IPS-20b (cell line): ENCODE measurements at regions not wholly inside any gene's neighbourhood (a gene's known extent, or its start where the extent isn't known, plus 50 kb on each side); places are given as distances from the start of the nearest gene placed in this dataset.

ENCODE experiments used
- H3K27ac ChIP-seq: one replicate; pipeline ENCODE4 v1.5.1; 2013; ENCODE audit warnings: low read length
- H3K27me3 ChIP-seq: 2 replicates; pipeline ENCODE4 v1.6.1; 2013; ENCODE audit warnings: mild to moderate bottlenecking, low read length, inconsistent platforms; ENCODE audit not compliant: insufficient read depth
- H3K36me3 ChIP-seq: 2 replicates; pipeline ENCODE4 v1.6.1; 2013; ENCODE audit warnings: low read depth, mild to moderate bottlenecking, inconsistent platforms, low read length, moderate library complexity; ENCODE audit not compliant: insufficient read depth
- H3K4me1 ChIP-seq: 2 replicates; pipeline ENCODE4 v1.6.1; 2013; ENCODE audit warnings: mild to moderate bottlenecking, control low read depth, inconsistent platforms, low read length, moderate library complexity; ENCODE audit not compliant: insufficient read depth
- H3K4me3 ChIP-seq: 2 replicates; pipeline ENCODE4 v1.5.1; 2013; ENCODE audit warnings: mild to moderate bottlenecking, low read length, inconsistent platforms
- H3K9ac ChIP-seq: 2 replicates; pipeline ENCODE4 v1.6.1; 2013; ENCODE audit warnings: low read depth, mild to moderate bottlenecking, inconsistent platforms, low read length, moderate library complexity
- H3K9me3 ChIP-seq: 2 replicates; pipeline ENCODE4 v1.6.1; 2013; ENCODE audit warnings: mild to moderate bottlenecking, low read depth, low read length, inconsistent platforms; ENCODE audit not compliant: insufficient read depth

DNA sequence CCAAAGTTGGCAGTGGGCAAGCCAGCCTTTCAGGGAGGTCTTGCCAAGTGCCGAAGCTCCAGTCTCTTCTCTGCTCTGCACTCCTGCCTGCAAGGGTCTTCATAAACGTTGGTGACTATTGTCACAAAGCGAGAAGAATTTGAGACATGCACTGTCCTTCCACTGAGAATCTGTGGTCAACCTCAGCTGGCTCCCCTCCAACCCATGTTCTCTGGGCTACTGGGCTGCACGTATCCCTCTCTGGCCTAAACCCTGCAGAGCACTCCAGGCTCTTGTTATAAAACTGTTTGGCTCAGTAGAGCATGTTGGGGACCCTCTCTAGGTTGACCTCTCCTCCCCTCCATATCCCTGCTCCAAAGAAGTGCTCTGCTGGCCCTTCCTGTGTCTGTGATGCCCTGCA lies 260.4 kb upstream of the NFE2L3 start:
- Histone ChIP-seq H3K27me3 (0 out of 2 replicates have a peak, but pooled peaks cover 4% of the 10 kb centered on the region), H3K9ac (no peak overlapping the region), H3K9me3 (no peaks in the 10 kb centered on the region), H3K4me3 (no peak overlapping the region), H3K27ac (no peak overlapping the region), H3K4me1 (peaks cover 4% of the 10 kb centered on the region), H3K36me3 (no peaks in the 10 kb centered on the region)

DNA sequence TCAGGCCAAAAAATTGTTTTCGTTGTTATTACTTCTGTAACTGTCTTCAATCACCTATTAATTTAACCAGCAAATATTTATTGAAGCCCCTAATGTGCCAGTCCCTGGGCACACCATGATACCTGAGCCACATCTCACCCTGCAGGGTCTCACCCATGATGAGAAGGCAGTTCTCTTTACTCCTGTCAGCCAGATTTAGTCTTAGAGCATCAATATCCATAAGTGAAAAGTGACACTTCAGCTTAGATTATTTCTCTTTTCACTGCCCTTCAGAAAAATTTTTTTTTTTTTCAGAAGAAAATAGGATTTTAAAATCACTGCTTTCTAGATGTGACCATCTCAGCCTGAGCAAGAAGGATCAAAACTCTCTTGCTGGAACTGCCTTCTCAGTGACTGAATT lies 258.6 kb upstream of the NFE2L3 start:
- Histone ChIP-seq H3K4me3 (no peak overlapping the region), H3K4me1 (peaks cover 4% of the 10 kb centered on the region), H3K36me3 (no peaks in the 10 kb centered on the region), H3K27me3 (0 out of 2 replicates have a peak, but pooled peaks cover 4% of the 10 kb centered on the region), H3K9ac (no peak overlapping the region), H3K9me3 (no peaks in the 10 kb centered on the region), H3K27ac (no peak overlapping the region)

DNA sequence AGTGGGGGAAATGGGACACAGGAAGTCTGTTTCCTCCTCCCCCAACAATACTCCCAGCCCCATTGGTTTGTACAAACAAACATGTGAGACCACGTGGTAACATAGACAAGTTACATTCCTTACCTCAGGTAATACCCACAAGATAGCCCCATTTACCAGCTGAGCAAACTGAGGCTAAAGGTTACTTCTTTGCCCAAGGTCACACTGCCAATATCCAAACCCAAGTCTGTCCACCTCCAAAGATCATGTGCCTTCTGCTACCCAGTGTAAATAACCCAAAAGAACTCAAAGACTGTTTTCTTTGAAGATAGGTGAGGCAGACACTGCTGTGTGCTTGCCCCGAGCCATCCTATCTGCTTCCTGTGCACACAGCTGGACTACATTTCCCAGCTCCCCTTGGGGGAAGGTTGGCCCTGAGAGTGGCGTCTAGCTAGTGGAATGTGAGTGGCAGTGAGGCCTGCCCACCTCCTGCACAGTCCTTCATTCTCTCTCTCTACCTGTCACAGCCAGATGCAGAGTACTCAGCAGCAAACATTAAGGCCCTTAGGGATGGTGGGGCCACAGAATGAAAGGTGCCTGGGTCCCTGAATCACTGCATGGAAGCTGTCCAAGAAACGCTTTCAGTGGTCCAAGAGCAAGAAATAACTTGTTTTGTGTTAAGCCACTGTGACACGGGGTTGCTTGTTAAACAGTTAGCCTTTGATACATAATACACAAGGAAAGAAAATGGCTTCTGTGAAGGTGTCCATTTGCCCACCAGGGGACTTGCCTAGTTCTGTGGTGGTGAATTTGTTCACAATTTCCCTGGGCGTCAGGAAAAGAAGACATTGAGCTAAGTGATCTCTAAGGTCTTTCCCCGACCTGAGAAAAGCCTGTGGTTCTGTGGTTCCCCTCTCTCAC lies 257.7 kb upstream of the NFE2L3 start:
- no peaks in the 10 kb centered on the region for H3K9me3 ChIP-seq
- peaks cover 4% of the 10 kb centered on the region for H3K4me1 ChIP-seq
- no peak overlapping the region for H3K27ac ChIP-seq
- no peaks in the 10 kb centered on the region for H3K36me3 ChIP-seq
- no peak overlapping the region for H3K4me3 ChIP-seq
- no peak overlapping the region for H3K9ac ChIP-seq
- H3K27me3 ChIP-seq = 0 out of 2 replicates have a peak, but pooled peaks cover 4% of the 10 kb centered on the region

DNA sequence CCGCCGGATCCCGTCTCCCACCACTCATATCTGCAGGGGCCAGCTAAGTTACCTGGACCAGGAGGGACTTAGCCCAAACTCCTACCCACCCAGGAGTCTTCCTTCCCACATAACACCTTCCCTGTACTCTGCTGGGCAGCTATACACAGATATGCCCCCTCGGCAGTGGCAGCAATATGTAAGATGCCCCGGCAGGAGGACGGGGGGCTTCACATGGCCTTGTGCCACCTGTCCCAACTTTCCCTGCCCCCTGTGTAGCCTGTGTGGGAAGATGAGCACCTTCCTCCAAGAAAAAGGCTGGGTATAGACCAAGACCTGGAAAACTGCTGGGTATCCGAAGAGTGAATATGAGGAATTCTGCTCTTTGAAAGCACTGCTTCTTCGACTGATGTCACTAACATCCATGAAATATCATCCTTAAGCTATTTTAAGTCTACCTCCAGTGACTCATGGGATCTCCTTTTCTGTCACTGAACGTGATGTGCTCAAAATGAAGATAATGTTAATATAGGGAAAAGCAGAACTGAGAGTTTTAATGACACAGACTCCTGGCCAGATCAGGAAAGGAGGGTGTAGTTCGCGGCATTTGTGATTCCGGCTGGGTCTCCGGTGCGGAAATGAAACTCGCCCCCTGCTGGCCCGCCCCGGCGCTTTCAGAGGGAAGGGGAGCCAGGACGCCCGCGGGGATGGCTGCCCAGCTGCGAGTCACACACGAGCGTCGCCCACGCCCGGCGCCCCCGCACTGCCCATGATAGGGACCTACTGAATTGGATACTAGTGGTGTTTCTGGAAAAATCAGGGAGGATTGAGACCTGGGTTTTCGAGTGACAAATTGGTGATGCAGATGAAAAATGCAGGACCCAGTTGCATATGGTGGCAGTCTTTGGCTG lies 256.9 kb upstream of the NFE2L3 start:
- Histone ChIP-seq H3K36me3 (no peaks in the 10 kb centered on the region), H3K9me3 (no peaks in the 10 kb centered on the region), H3K4me1 (peaks cover 4% of the 10 kb centered on the region), H3K27ac (no peak overlapping the region), H3K4me3 (peak overlapping the region; percentile 78), H3K27me3 (0 out of 2 replicates have a peak, but pooled peaks cover 4% of the 10 kb centered on the region), H3K9ac (peak overlapping the region; percentile 51; the same call in 1 of the 2 replicates)

DNA sequence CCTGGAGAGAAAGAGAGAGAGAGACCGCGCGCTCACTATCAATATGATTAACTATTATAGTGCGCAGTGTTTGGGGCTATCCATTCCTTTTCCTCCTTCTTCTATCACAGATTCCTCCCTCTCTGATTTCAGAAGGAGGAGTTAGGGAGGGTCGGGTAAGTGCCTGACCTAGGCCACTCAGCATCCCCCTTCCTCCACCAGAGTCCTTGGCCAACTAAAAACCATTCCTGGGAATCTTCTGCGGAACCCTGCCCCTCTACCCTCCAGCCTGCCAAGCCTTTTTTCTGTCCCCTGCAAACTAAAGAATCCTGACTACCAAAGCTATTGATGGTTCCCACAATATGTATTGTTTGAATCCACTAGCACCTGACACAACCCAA lies 256.2 kb upstream of the NFE2L3 start:
- Histone ChIP-seq H3K27ac (no peak overlapping the region), H3K36me3 (no peaks in the 10 kb centered on the region), H3K9me3 (no peaks in the 10 kb centered on the region), H3K4me3 (peak overlapping the region; percentile 78), H3K4me1 (peaks cover 4% of the 10 kb centered on the region), H3K9ac (peak overlapping the region; percentile 51; the same call in 1 of the 2 replicates), H3K27me3 (0 out of 2 replicates have a peak, but pooled peaks cover 4% of the 10 kb centered on the region)

DNA sequence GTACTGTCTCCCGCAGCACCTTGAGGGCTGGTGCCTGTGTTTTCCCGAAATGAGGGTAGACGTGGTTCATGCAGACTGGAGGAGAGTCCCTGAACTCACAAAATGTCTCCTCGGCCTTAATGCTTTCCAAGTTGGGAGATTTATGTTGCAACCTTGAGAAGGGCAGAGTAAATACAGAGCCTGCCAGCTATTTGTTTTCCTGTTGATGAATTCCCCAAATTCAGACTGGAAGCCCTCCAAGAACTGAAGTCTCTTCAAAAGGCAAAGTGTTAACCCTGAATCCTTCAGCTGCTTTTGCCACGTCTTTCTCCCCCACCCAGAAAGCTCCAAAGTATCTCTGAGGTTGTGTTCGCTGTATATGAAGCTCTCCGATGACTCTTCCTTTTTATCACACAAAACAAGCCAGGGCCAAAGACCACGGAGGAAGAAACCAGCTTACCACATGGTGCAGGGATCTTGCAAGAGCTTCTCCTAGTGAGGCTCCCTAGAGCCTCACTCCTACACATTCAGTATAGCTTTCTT lies 254.7 kb upstream of the NFE2L3 start:
- Histone ChIP-seq H3K27ac (no peak overlapping the region), H3K4me3 (no peak overlapping the region), H3K27me3 (0 out of 2 replicates have a peak, but pooled peaks cover 4% of the 10 kb centered on the region), H3K9me3 (no peaks in the 10 kb centered on the region), H3K36me3 (no peaks in the 10 kb centered on the region), H3K9ac (no peak overlapping the region), H3K4me1 (peaks cover 4% of the 10 kb centered on the region)

DNA sequence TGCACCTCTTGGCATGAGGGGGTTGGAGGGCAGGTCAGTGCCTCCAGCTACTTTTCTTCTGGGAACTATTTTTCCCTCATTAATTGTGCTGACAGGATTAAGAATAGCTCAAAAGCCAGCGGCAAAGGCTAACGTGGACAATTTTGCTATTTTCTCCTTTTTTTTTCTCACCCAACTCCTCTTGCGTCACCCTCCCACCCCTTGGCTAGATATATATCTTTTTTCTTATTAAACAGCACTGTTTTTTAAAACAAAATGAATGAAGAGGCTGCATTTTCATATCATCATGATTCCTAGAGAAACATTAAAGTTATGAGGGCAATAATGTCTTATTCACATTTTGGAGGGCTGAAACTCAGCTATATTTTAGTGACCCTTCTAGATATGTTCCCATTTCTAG lies 251.8 kb upstream of the NFE2L3 start:
- Histone ChIP-seq H3K9ac (no peak overlapping the region), H3K9me3 (no peaks in the 10 kb centered on the region), H3K27ac (no peak overlapping the region), H3K36me3 (no peaks in the 10 kb centered on the region), H3K4me1 (no peaks in the 10 kb centered on the region; the same call in 1 of the 2 replicates), H3K27me3 (no peaks in the 10 kb centered on the region), H3K4me3 (no peak overlapping the region)

DNA sequence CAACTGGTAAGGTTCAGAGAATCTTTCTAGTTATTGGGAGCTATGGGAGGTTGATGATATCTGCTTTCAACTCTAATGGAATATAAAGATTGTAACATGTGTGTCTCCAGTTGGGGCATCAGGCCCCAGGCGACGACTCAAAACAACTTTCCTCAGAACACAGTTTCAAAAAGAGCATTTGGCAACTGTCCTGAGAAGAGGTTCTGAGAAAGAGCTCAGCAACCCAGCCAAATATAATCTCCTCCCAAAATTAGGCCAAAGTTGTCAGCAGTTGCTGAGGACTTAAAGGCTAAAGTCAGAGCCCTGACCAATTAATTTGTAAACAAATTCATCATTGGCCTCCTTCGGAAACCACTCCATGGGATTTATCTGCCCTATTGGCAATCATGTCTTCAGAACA lies 251.1 kb upstream of the NFE2L3 start:
- no peak overlapping the region for H3K9ac ChIP-seq
- no peaks in the 10 kb centered on the region for H3K4me1 ChIP-seq
- no peak overlapping the region for H3K27ac ChIP-seq
- H3K4me3 ChIP-seq = no peak overlapping the region
- no peaks in the 10 kb centered on the region for H3K27me3 ChIP-seq
- H3K9me3 ChIP-seq = no peaks in the 10 kb centered on the region
- H3K36me3 ChIP-seq = no peaks in the 10 kb centered on the region

DNA sequence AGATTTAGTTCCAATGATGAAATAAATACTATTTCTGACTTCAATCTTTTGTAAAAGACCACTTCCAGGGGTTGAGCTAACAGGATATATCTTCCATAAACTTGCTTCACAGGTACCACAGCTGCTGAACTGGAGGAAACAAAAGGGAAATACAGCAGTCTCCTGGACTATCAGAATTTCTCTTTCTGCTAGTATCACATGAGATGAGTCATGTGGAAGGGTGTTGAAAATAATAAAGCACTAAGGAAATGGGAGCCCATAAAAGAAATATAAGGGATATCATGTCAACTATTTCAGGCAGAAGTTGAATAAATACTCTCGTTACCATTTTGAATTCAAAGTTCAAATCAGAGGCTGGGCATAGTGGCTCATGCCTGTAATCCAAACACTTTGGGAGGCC lies 250.3 kb upstream of the NFE2L3 start:
- no peaks in the 10 kb centered on the region for H3K9me3 ChIP-seq
- H3K9ac ChIP-seq = no peak overlapping the region
- H3K4me3 ChIP-seq = no peak overlapping the region
- H3K4me1 ChIP-seq = peaks cover under 1% of the 10 kb centered on the region; the same call in 1 of the 2 replicates
- no peaks in the 10 kb centered on the region for H3K36me3 ChIP-seq
- H3K27me3 ChIP-seq = no peaks in the 10 kb centered on the region
- no peak overlapping the region for H3K27ac ChIP-seq

DNA sequence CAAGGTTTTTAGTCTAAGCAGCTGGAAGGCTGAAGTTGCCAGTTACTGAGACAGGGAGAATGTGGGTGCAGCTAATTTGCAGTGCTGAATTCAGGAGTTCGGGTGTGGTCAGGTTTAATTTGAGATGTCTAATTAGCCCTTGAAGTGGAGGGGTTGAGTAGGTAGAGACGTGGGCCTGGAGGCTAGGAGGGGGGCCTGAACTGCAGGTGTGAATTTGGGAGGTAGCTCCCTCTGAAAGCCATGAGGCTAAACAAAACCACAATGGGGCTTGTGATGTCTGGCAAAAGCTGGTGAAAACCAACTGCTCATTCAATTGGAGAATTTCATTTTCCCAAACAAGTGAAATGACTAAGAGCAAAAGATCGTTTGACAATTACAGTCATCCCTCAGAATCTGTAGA lies 246.0 kb upstream of the NFE2L3 start:
- Histone ChIP-seq H3K9ac (no peak overlapping the region), H3K9me3 (no peaks in the 10 kb centered on the region), H3K36me3 (no peaks in the 10 kb centered on the region), H3K27me3 (no peaks in the 10 kb centered on the region), H3K4me3 (no peak overlapping the region), H3K4me1 (peaks cover 10% of the 10 kb centered on the region; the same call in 1 of the 2 replicates), H3K27ac (no peak overlapping the region)

DNA sequence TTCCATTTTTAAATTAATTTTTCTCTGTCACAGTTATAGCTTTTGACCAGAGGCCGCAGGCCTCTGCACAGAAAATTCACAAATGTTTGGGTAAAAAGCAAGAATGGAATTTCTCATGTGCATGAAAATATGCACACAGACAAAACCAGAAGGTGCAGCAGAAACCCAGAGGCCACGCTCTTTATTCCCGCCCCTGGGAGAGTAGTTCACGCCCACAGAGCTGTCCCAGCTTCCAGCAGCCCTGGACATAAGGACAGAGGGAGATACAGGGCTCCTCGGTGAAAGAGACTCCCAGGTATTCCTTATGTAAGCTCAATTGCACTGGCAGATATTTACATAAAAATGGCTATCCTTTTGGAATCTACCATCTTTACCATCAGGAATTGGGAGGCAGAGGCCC lies 245.2 kb upstream of the NFE2L3 start:
- H3K36me3 ChIP-seq = no peaks in the 10 kb centered on the region
- peaks cover 10% of the 10 kb centered on the region; the same call in 1 of the 2 replicates for H3K4me1 ChIP-seq
- H3K4me3 ChIP-seq = no peak overlapping the region
- H3K27ac ChIP-seq = no peak overlapping the region
- no peaks in the 10 kb centered on the region for H3K9me3 ChIP-seq
- H3K9ac ChIP-seq = no peak overlapping the region
- no peaks in the 10 kb centered on the region for H3K27me3 ChIP-seq
